GM21576 (cell line): ENCODE measurements at regions not wholly inside any gene's neighbourhood (a gene's known extent, or its start where the extent isn't known, plus 50 kb on each side); places are given as distances from the start of the nearest gene placed in this dataset.
"Not testable (repeated sequence)": the region's sequence is repeated elsewhere in the genome, so short reads cannot be mapped to it uniquely, and the experiment has no call there.

ENCODE experiments used
- ATAC-seq: cut with Tn5 transposase; IDR thresholded peaks from one replicate; pipeline ENCODE4 v1.9.1; 2021; ENCODE audit warnings: mild to moderate bottlenecking, moderate library complexity; ENCODE audit not compliant: unreplicated experiment

- no peak for ATAC-seq
These were observed 180.0 kb upstream of the NEGR1 start for GRCh38 chr1:72462186-72462905.

DNA sequence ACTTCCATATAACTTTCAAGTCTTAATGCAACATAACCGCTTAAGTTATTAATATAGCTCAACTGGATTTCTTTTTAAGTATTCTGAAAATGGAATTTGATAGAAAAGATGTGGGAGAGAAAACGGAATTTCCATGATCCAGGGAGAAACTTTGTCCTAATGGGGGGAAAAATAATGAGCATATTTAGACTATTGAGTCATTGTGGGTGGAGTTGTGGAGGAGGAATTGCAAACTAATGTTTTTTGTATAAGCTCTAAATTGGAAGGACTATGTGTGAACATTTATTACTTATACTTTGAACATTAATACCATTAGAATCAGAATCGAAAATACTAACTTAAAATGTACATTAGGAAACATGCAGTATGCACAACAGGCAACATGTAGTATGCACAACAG lies 159.9 kb upstream of the NEGR1 start:
- ATAC-seq, result no peak

DNA sequence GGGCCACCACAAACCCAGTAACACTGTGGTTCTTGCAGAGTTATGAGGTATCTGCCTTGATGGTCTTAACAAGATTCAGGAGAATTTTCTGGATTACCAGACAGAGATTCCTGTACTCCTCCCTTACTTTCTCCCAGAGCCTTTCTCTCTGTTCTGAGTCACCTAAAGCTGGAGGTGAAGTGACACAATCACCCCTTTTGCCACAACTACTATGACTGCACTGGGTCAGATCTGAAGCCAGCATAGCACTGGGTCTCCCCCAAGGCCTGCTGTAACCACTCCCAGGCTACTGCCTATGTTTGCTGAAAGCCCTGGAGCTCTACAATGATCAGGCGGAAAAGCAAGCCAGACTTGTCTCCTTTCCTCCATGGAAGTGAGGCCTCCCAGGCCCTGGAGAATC lies 156.7 kb upstream of the NEGR1 start:
- ATAC-seq, result no peak

DNA sequence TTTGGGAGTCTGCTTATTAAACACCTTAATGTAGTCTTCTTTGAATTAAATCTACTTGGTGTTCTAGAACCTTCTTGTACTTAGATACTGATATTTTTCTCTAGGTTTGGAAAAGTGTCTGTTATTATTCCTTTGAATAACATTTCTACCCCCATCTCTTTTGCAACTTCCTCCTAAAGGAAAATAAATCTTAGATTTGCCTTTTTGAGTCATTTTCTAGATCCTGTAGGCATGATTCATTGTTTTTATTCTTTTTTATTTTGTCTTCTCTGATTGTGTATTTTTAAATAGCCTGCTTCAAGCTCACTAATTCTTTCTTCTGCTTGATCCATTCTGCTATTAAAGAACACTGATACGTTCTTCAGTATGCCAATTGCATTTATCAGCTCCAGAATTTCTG lies 155.9 kb upstream of the NEGR1 start:
- ATAC-seq, result no peak

- ATAC-seq, result no peak
These were observed 152.7 kb upstream of the NEGR1 start for GRCh38 chr1:72435025-72435424.

DNA sequence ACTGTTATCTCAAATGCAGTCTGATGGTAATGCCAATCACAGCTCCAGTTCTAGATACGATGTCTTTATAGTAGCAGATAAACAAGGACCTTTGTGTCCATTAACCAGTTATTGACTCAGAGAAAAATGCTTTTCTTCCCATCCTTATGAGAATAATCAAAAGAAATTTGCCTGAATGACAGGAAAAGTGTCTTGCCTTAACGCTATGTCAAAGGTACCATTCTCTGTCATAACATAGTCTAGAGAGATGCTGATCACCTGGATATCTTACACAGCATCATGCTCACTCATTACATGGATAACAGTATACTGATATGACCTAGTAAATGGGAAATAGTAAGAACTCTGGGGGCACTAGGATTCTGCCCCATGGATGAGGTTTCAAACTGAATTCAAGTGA lies 151.7 kb upstream of the NEGR1 start:
- no peak for ATAC-seq

- ATAC-seq, result no peak
These were observed 151.3 kb upstream of the NEGR1 start for GRCh38 chr1:72433591-72433990.

DNA sequence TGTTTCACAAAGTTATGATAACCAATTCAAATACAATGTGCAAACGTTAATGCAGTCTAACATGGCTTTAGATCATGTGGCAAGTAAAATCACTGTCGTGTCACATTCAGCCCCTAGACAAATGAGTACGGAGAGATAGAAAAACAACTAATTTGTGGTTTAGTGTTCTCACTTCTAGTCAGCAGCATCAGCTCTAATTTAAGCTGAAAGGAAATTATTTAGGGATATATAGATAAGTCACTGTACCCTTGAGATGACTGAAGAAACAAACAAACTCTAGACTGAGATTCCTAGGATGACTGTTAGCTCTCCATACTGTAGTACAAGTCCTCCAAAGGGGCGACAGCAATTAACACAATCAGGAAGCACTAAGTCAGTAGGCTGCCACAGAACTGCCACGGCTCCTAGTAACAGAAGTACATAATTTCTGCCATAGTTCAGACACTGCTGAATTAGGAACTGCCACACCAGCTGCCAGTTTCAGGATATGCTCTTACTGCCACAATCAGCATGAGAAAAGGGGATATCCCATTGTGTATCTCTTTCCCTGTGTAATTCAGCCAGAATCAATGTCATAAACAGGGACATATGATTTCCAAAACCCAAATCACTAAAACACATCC lies 150.4 kb upstream of the NEGR1 start:
- no peak for ATAC-seq

- no peak for ATAC-seq
These were observed 149.5 kb upstream of the NEGR1 start for GRCh38 chr1:72431810-72432209.

DNA sequence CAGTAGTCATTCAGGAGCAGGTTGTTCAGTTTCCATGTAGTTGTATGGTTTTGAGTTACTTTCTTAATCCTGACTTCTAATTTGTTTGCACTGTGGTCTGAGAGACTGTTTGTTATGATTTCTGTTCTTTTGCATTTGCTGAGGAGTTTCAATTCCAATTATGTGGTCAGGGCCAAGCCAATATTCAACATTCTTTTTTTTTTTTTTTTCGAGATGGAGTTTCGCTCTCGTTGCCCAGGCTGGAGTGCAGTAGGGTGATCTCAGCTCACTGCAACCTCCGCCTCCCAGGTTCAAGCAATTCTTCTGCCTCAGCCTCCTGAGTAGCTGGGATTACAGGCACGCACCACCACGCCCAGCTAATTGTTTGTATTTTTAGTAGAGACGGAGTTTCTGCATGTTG lies 145.9 kb upstream of the NEGR1 start:
- not testable (repeated sequence) for ATAC-seq

DNA sequence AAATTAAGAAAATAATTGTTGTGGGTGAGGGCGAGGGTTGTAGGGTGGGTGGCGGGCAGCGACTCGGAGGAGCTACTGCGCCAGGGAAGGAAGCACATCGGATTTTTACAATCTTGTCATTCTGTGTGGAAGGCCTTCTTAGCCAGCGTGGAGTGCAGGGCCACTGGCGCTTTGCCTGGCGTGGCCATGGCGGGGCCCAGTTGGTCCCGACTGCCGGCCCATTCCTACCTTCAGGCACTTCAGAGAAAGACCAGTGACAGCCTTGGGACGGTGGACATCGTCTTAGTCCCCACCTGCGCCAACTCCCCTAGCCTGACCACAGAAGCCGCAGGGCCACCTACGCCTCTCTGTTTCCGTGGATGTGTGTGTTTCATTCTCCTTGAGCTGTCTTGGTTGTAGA lies 136.9 kb upstream of the NEGR1 start:
- no peak for ATAC-seq

- no peak for ATAC-seq
These were observed 129.9 kb upstream of the NEGR1 start for GRCh38 chr1:72412286-72412685.

GRCh38 chr1:72399807-72400206 lies 117.5 kb upstream of the NEGR1 start:
- no peak for ATAC-seq

GRCh38 chr1:72397786-72398185 lies 115.4 kb upstream of the NEGR1 start:
- ATAC-seq, result no peak

DNA sequence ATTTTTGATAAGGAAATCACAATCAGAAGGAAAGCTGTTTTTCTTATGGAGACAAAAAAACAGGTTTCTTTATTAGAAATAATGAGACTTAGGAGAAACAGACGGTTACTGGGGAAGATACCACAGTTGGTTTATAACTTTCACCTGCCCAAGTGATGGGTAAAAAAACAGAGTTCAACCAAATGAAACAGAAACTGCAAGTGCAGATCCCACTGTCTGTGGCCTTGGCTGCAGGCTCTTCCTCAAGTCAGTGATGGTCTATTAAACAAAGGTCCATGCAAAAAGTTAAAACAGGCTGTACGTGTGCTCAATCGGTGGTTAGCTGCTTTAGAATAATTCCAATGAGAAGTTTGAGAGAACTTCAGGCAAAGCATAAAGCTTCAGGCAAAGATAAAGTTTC lies 112.1 kb upstream of the NEGR1 start:
- ATAC-seq, result no peak

GRCh38 chr1:72379072-72379471 lies 96.7 kb upstream of the NEGR1 start:
- ATAC-seq, result no peak

DNA sequence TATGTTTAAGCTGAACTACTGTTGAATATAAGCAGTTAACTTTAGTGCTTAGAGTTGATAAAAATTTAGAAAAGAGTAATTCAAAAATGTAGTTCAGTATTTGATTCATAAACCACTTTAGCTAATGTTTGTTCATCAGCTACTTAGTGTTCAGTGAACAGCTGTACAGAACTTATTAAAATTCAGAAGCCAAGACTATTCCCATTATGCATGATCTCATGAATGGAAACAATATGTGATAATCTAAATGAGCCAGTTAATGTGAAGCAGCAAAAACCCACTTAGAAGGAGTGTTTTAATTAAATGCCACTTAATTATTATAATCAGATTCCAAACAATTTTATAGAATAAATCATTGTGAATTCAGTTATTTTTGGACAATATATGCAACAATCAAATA lies 92.9 kb upstream of the NEGR1 start:
- ATAC-seq, result no peak

- ATAC-seq, result no peak
These were observed 89.1 kb upstream of the NEGR1 start for GRCh38 chr1:72371259-72372035.

DNA sequence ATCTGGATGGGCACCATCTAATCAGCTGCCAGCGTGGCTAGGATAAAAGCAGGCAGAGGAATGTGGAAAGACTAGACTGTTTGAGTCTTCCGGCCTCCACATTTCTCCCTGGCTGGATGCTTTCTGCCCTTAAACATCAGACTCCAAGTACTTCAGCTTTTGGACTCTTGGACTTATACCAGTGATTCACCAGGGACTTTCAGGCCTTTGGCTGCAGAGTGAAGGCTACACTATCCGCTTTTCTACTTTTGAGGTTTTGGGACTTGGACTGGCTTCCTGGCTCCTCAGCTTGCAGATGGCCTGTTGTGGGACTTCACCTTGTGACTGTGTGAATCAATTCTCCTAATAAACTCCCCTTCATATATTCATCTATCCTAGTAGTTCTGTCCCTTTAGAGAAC lies 88.5 kb upstream of the NEGR1 start:
- ATAC-seq, result not testable (repeated sequence)

GRCh38 chr1:72369069-72369757 lies 86.9 kb upstream of the NEGR1 start:
- no peak for ATAC-seq

- ATAC-seq, result no peak
These were observed 84.1 kb upstream of the NEGR1 start for GRCh38 chr1:72366466-72366865.

DNA sequence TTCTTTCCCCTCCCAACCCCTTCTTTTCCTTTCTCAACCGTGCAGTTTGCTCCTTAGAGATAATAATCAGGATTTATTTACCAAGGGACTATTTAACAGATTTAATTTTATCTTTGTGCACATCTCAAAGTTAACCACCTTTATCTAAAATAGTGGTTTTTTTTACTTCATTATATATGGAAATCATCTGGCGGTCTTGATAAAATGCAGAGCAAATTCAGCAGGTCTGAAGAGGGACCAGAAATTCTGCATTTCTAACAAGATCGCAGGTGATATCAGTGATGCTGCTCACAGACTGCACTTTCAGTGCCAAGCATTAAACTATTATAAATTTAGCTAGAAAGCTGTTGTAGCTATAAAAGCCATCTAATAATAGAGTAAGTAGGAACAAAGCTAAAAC lies 83.4 kb upstream of the NEGR1 start:
- ATAC-seq, result no peak
